Esophagus muscularis mucosa (tissue), 4 donors: ENCODE measurements at regions not wholly inside any gene's neighbourhood (a gene's known extent, or its start where the extent isn't known, plus 50 kb on each side); places are given as distances from the start of the nearest gene placed in this dataset.
"Not testable (repeated sequence)": the region's sequence is repeated elsewhere in the genome, so short reads cannot be mapped to it uniquely, and the experiment has no call there.

Source experiments
- DNase-seq: peaks from one replicate; pipeline ENCODE4 v3.0.0-alpha.2; 2017; ENCODE audit errors: extremely low spot score
- H3K27ac ChIP-seq, 4 donors: fragments of 200-600 bp; sonication (generic); replicated peaks in 1 of 4; 1 replicate in 3 of 4; 2 replicates in 1 of 4; pipeline ENCODE4 v1.5.1; 2016 to 2019; ENCODE audit warnings: mild to moderate bottlenecking in 1 of 4
- H3K27me3 ChIP-seq, 4 donors: fragments of 200-600 bp; sonication (generic); one replicate each; pipeline versions ENCODE4 v1.5.1 to v1.6.0; 2016 to 2019
- H3K36me3 ChIP-seq, 4 donors: fragments of 200-600 bp; sonication (generic); one replicate each; pipeline ENCODE4 v1.5.1; 2016 to 2019
- H3K4me1 ChIP-seq, 4 donors: fragments of 200-600 bp; sonication (generic); one replicate each; pipeline ENCODE4 v1.5.1; 2016 to 2019
- H3K4me3 ChIP-seq, 4 donors: fragments of 200-600 bp; sonication (generic); 1 replicate in 2 of 4; 2 replicates in 2 of 4; pipeline ENCODE4 v1.5.1; 2016 to 2019; ENCODE audit warnings: mild to moderate bottlenecking in 4 of 4, moderate library complexity in 1 of 4
- H3K9me3 ChIP-seq, 4 donors: fragments of 200-600 bp; sonication (generic); 1 replicate in 3 of 4; 2 replicates in 1 of 4; pipeline ENCODE4 v1.5.1; 2016 to 2019
- EP300 ChIP-seq: sonication (generic); formaldehyde crosslinking; IDR thresholded peaks from one replicate; pipeline ENCODE4 v1.6.1; 2017; ENCODE audit warnings: antibody characterized with exemption
- POLR2A ChIP-seq: fragments of 450-650 bp; IDR thresholded peaks from one replicate; pipeline ENCODE4 v1.6.1; 2017; ENCODE audit warnings: antibody characterized with exemption, moderate library complexity, mild to moderate bottlenecking, low read depth
- POLR2AphosphoS5 ChIP-seq, 2 donors: sonication (generic); formaldehyde crosslinking; IDR thresholded peaks; one replicate each; pipeline ENCODE4 v1.6.1; 2017; ENCODE audit warnings: antibody characterized with exemption in 2 of 2
- WGBS: methylation state at CpG from one replicate; pipeline ENCODE4 v1.1.5; 2018; 5-methylcytosine and 5-hydroxymethylcytosine counted together
- intact Hi-C: fragments of 100-400 bp; cut with DNase I; formaldehyde crosslinking; loops from one replicate; pipeline ENCODE4 v1.15.1; 2023
- TF ChIP-seq, protein P1 (sequence below), 3 experiments: fragments of 200-600 bp in 2 of 3; fragments of 450-650 bp in 1 of 3; sonication (generic) in 2 of 3; IDR thresholded peaks; one replicate each; pipeline ENCODE4 v1.5.1; 2017 to 2019; ENCODE audit warnings: antibody characterized with exemption in 3 of 3, mild to moderate bottlenecking in 2 of 3, moderate library complexity in 1 of 3

DNA sequence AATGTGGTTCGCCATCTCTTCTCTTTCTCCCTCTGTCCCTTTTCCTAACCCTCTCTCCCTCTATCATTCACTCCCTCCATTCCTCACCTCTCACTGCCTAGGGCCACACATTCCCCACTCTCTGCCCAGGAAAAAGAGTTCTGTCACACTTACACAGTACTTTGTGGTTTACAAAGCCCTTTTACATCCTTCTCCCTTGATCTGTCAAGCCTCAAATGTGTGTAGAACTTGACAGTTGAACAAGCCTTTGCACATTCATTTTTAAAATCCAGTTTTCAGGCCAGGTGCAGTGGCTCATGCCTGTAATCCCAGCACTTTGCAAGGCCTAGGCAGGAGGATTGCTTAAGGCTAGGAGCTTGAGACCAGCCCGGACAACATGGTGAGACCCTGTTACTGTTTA lies 156.3 kb downstream of the VSIG4 start:
- Histone ChIP-seq H3K4me3 (no peak overlapping the region), H3K4me1 (no peaks in the 10 kb centered on the region), H3K9me3 (no peaks in the 10 kb centered on the region), H3K27ac (no peak overlapping the region), H3K27me3 (no peaks in the 10 kb centered on the region), H3K36me3 (no peaks in the 10 kb centered on the region)
- intact Hi-C loops = no loop called here
- no peak for DNase-seq
- TF ChIP-seq EP300 (no peak), POLR2A (no peak)
- WGBS = 62% methylated on average over 2 of the region's 2 CpGs

DNA sequence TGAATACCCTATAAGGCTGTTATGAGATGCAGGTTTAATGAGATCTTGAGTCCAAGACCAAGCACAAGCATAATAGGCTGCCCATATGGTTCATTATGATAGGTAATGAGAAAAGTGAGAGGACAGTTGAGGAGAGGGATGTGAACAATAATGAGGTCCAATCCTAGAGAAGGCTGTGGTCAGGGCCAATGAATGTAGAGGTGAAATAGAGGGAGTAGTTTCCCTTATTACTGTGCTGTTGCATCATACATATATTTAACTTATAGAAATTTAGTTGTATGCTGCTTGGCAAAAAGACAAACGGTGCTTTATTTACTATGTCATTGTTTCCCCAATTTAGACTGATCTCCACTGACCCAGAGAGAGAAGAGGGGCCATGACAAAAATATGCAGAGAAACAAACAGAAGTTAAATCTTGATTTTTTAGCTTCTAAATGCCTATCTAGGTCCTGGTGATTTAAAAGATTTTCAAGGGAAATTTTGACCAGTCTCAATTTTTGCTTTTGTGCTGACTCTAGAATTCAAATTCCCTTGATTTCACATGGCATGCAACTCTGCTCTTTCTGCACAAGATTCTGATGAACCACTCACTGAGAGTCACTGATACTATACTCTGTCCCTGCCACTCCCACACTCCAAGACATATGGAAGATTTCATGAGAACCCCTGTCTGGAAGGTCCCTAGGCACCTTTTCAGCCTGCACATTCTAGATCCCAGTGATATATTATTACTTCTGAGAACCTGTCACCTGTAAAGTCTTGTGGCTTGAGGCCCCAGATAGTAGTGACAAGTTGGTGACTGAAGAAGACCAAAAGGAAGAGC lies 159.7 kb downstream of the VSIG4 start:
- Histone ChIP-seq H3K36me3 (no peaks in the 10 kb centered on the region), H3K27me3 (no peaks in the 10 kb centered on the region), H3K27ac (no peak overlapping the region), H3K4me1 (no peaks in the 10 kb centered on the region), H3K4me3 (no peak overlapping the region), H3K9me3 (no peaks in the 10 kb centered on the region)
- intact Hi-C loops = no loop called here
- TF ChIP-seq POLR2AphosphoS5 (IDR thresholded peaks at IDR 0.05) (no peak), EP300 (no peak), POLR2A (no peak)
- TF ChIP-seq, protein P1, sequence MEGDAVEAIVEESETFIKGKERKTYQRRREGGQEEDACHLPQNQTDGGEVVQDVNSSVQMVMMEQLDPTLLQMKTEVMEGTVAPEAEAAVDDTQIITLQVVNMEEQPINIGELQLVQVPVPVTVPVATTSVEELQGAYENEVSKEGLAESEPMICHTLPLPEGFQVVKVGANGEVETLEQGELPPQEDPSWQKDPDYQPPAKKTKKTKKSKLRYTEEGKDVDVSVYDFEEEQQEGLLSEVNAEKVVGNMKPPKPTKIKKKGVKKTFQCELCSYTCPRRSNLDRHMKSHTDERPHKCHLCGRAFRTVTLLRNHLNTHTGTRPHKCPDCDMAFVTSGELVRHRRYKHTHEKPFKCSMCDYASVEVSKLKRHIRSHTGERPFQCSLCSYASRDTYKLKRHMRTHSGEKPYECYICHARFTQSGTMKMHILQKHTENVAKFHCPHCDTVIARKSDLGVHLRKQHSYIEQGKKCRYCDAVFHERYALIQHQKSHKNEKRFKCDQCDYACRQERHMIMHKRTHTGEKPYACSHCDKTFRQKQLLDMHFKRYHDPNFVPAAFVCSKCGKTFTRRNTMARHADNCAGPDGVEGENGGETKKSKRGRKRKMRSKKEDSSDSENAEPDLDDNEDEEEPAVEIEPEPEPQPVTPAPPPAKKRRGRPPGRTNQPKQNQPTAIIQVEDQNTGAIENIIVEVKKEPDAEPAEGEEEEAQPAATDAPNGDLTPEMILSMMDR (IDR thresholded peaks at IDR 0.05) = no peak
- 54% methylated on average over 1 of the region's 1 CpG for WGBS
- DNase-seq = no peak

DNA sequence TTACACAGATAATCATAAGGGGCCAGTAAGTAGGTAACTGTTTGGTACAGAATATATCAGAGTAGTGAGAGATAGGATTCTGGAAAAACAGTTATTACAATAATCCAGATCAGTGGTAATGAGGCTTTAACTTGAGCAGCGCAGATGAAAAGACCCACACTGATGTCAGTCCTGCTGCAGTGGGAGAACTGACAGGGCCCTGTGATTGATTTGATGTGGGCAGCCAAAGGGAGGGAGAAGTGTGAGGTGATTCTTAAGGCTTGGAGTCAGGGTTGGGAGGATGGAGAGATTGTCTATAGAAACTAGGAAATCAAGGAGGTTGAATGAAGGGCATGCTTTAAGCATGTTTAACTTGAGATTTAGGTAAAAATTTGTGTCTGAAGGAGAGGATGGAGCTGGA lies 161.4 kb downstream of the VSIG4 start:
- Histone ChIP-seq H3K36me3 (no peaks in the 10 kb centered on the region), H3K27me3 (no peaks in the 10 kb centered on the region), H3K9me3 (no peaks in the 10 kb centered on the region), H3K27ac (no peak overlapping the region), H3K4me1 (no peaks in the 10 kb centered on the region), H3K4me3 (no peak overlapping the region)
- intact Hi-C loops = no loop called here
- 70% methylated on average over 1 of the region's 1 CpG for WGBS
- TF ChIP-seq, protein P1 (IDR thresholded peaks at IDR 0.05) = no peak
- TF ChIP-seq POLR2A (no peak), POLR2AphosphoS5 (IDR thresholded peaks at IDR 0.05) (no peak), EP300 (no peak)
- DNase-seq = no peak

DNA sequence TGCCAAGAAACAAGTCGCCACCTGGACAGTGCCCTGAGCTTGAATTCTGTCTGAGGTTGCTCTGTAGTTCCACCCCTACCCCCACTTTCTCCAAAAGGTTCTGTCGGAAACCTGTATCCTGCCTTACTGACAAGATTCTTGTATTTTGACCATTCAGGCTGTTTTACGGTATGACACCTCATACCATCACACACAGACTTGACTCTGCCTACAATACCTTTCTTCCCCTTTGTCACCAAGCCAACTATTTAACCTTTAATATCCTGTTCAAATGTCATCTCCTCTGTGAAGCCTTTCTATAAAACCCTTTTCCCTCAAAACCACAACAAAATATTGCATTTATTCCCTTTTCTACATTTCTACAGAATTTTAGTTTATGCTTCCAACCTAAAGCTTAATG lies 161.9 kb downstream of the VSIG4 start:
- H3K27me3 ChIP-seq = no peaks in the 10 kb centered on the region
- H3K36me3 ChIP-seq = no peaks in the 10 kb centered on the region
- H3K9me3 ChIP-seq = no peaks in the 10 kb centered on the region
- TF ChIP-seq EP300 = no peak
- TF ChIP-seq, protein P1 (IDR thresholded peaks at IDR 0.05) = no peak
- no peak for TF ChIP-seq POLR2A
- TF ChIP-seq POLR2AphosphoS5 (IDR thresholded peaks at IDR 0.05) = no peak
- H3K27ac ChIP-seq = no peak overlapping the region
- 58% methylated on average over 3 of the region's 3 CpGs for WGBS
- H3K4me1 ChIP-seq = no peaks in the 10 kb centered on the region
- intact Hi-C loops = no loop called here
- H3K4me3 ChIP-seq = no peak overlapping the region
- DNase-seq = no peak

DNA sequence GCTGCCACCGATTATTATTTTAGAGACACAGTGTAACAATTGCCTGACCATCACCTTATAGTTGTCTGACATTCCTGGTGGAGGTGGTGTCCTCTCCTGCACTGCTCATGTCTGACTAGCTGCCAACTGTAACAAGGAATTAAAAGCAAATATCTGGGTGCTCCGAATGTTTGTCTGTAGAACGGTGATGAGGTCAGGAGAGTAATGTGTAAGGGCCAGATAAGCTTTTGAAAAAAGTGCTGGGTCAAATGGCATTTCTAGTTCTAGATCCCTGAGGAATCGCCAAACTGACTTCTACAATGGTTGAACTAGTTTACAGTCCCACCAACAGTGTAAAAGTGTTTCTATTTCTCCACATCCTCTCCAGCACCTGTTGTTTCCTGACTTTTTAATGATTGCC lies 164.3 kb downstream of the VSIG4 start:
- H3K27ac ChIP-seq, H3K36me3 ChIP-seq, intact Hi-C loops, DNase-seq, H3K4me1 ChIP-seq, H3K27me3 ChIP-seq, H3K4me3 ChIP-seq, H3K9me3 ChIP-seq: not testable (repeated sequence)
- WGBS = 84% methylated on average over 4 of the region's 4 CpGs

DNA sequence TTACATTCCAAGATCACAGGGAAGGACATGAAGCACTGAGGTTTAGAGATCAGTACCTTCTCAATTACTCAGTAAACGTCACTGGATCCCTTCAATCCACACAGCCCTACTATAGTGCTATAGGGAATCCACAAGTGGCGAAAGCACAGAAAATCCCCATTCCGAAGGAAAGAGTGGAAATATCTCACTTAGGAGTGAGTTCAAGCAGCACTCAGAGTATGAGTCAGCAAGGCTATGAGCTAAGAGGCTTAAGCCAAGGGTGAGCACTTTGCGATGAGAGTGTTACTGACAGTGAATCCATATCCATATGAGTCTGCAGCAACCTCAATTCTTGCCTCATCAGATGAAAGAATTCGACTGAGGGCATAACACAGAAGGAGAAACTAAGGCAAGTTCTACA lies 165.1 kb downstream of the VSIG4 start:
- H3K4me3 ChIP-seq = no peak overlapping the region
- H3K36me3 ChIP-seq = no peaks in the 10 kb centered on the region
- no peaks in the 10 kb centered on the region for H3K9me3 ChIP-seq
- 69% methylated on average over 5 of the region's 5 CpGs for WGBS
- H3K4me1 ChIP-seq = no peaks in the 10 kb centered on the region
- no peak for DNase-seq
- H3K27ac ChIP-seq = no peak overlapping the region
- H3K27me3 ChIP-seq = no peaks in the 10 kb centered on the region
- intact Hi-C loops = no loop called here
- TF ChIP-seq EP300 (no peak), POLR2A (no peak), POLR2AphosphoS5 (IDR thresholded peaks at IDR 0.05) (no peak)
- TF ChIP-seq, protein P1 (IDR thresholded peaks at IDR 0.05) = no peak
